DMS 273 treated with DMSO at 0.1 percent for 48 hours (cell line): ENCODE measurements at regions not wholly inside any gene's neighbourhood (a gene's known extent, or its start where the extent isn't known, plus 50 kb on each side); places are given as distances from the start of the nearest gene placed in this dataset.
A peak's percentile ranks its signal among the peaks of the same experiment; 100 is the strongest.
"Not testable (repeated sequence)": the region's sequence is repeated elsewhere in the genome, so short reads cannot be mapped to it uniquely, and the experiment has no call there.

Source experiments
- DNase-seq: peaks from one replicate; lab custom pipeline; 2025; lab: John Stamatoyannopoulos, UW

GRCh38 chr17:20842012-20842411 is 200.8 kb downstream of the USP22 start:
- DNase-seq = not testable (repeated sequence)

- not testable (repeated sequence) for DNase-seq
Observed at GRCh38 chr17:20843261-20843660, 199.6 kb downstream of the USP22 start.

- not testable (repeated sequence) for DNase-seq
Observed at GRCh38 chr17:20843799-20844553, 198.8 kb downstream of the USP22 start.

- not testable (repeated sequence) for DNase-seq
Observed at GRCh38 chr17:20848869-20849443, 193.9 kb downstream of the USP22 start.

- peak; percentile 0 for DNase-seq
Observed at GRCh38 chr17:20851591-20852238, 191.1 kb downstream of the USP22 start.

GRCh38 chr17:20852239-20852989 is 190.4 kb downstream of the USP22 start:
- peak; percentile 0 for DNase-seq

GRCh38 chr17:20852990-20853370 is 189.8 kb downstream of the USP22 start:
- DNase-seq = no peak

- not testable (repeated sequence) for DNase-seq
Observed at GRCh38 chr17:20855910-20856470, 186.8 kb downstream of the USP22 start.

- not testable (repeated sequence) for DNase-seq
Observed at GRCh38 chr17:20866444-20867209, 176.2 kb downstream of the USP22 start.

GRCh38 chr17:20867436-20867937 is 175.3 kb downstream of the USP22 start:
- not testable (repeated sequence) for DNase-seq

GRCh38 chr17:20867938-20868661 is 174.7 kb downstream of the USP22 start:
- not testable (repeated sequence) for DNase-seq

- DNase-seq = not testable (repeated sequence)
Observed at GRCh38 chr17:20868662-20869007, 174.2 kb downstream of the USP22 start.

- peak; percentile 5 for DNase-seq
Observed at GRCh38 chr17:20873173-20873572, 169.6 kb downstream of the USP22 start.

GRCh38 chr17:20873688-20874328 is 169.0 kb downstream of the USP22 start:
- DNase-seq = not testable (repeated sequence)

GRCh38 chr17:20877384-20877783 is 165.4 kb downstream of the USP22 start:
- not testable (repeated sequence) for DNase-seq

GRCh38 chr17:20890338-20890737 is 152.5 kb downstream of the USP22 start:
- DNase-seq = no peak

- not testable (repeated sequence) for DNase-seq
Observed at GRCh38 chr17:20895426-20895825, 147.4 kb downstream of the USP22 start.

GRCh38 chr17:20896153-20896649 is 146.6 kb downstream of the USP22 start:
- DNase-seq = no peak

- DNase-seq = not testable (repeated sequence)
Observed at GRCh38 chr17:20898726-20899125, 144.1 kb downstream of the USP22 start.

- DNase-seq = not testable (repeated sequence)
Observed at GRCh38 chr17:20902496-20902895, 140.3 kb downstream of the USP22 start.
